ENCODE measurements at regions not wholly inside any gene's neighbourhood (a gene's known extent, or its start where the extent isn't known, plus 50 kb on each side); places are given as distances from the start of the nearest gene placed in this dataset.
"Not testable (repeated sequence)": the region's sequence is repeated elsewhere in the genome, so short reads cannot be mapped to it uniquely, and the experiment has no call there.

DNA sequence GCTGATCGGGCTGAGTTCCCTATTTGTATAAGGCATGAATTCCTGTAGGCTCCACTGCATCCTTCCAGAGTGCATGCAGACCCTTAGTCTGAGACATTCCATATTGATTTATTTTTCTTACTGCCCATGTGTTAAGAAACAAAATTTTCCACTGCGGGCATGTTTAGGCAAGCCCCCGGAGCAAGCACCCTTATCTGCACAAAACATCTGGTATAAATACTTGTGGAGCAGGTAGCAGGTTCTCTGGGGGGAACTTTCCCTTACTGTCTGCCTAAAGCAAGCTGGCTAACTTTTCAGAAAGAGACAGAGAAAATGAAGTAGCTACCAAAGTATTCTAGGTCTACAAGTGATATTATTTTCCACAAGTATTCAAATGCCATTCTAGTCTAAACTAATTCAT lies 1338.5 kb upstream of the PCDH10 start:
- DNase-seq (ENCODE audit: extremely low read depth in 1 of 2, low read depth in 1 of 2), result not testable (repeated sequence)

Measured in activated CD8-positive, alpha-beta memory T cell treated with anti-CD3 and anti-CD28 coated beads for 1 hour (primary cell).